Gastroesophageal sphincter (tissue), 4 donors: ENCODE measurements at regions not wholly inside any gene's neighbourhood (a gene's known extent, or its start where the extent isn't known, plus 50 kb on each side); places are given as distances from the start of the nearest gene placed in this dataset.

Source experiments
- ATAC-seq: fragments of 150-250 bp; one replicate; pipeline ENCODE4 v1.9.1; 2016; ENCODE audit warnings: mild to moderate bottlenecking, moderate library complexity
- H3K27ac ChIP-seq, 4 donors: fragments of 200-600 bp; sonication (generic) in 3 of 4; 1 replicate in 3 of 4; 2 replicates in 1 of 4; pipeline ENCODE4 v1.5.1; 2016 to 2019
- H3K27me3 ChIP-seq: fragments of 200-600 bp; sonication (generic); one replicate; pipeline ENCODE4 v1.5.1; 2019
- H3K36me3 ChIP-seq, 2 donors: fragments of 200-600 bp; sonication (generic); one replicate each; pipeline ENCODE4 v1.5.1; 2019; ENCODE audit warnings: control low read depth in 1 of 2
- H3K4me1 ChIP-seq, 3 donors: fragments of 200-600 bp; sonication (generic); 1 replicate in 2 of 3; 2 replicates in 1 of 3; pipeline ENCODE4 v1.5.1; 2016 to 2019; ENCODE audit warnings: control low read depth in 2 of 3
- H3K4me3 ChIP-seq, 2 donors: fragments of 200-600 bp; sonication (generic); one replicate each; pipeline ENCODE4 v1.5.1; 2019; ENCODE audit warnings: mild to moderate bottlenecking in 1 of 2, moderate library complexity in 1 of 2
- H3K9me3 ChIP-seq, 3 donors: fragments of 200-600 bp; sonication (generic); one replicate each; pipeline ENCODE4 v1.5.1; 2017 to 2019; ENCODE audit warnings: control low read depth in 2 of 3
- CTCF ChIP-seq, 4 experiments: fragments of 200-600 bp in 2 of 4; fragments of 450-650 bp in 2 of 4; sonication (generic) in 1 of 4; IDR thresholded peaks; one replicate each; pipeline ENCODE4 v1.5.1; 2017 to 2019; ENCODE audit warnings: antibody characterized with exemption in 4 of 4, mild to moderate bottlenecking in 2 of 4, moderate library complexity in 2 of 4
- EP300 ChIP-seq: sonication (generic); formaldehyde crosslinking; IDR thresholded peaks from one replicate; pipeline ENCODE4 v1.6.1; 2017; ENCODE audit warnings: antibody characterized with exemption, mild to moderate bottlenecking
- POLR2A ChIP-seq, 2 donors: fragments of 450-650 bp; IDR thresholded peaks; one replicate each; pipeline ENCODE4 v1.6.1; 2017; ENCODE audit warnings: antibody characterized with exemption in 2 of 2, mild to moderate bottlenecking in 2 of 2, moderate library complexity in 1 of 2
- POLR2AphosphoS5 ChIP-seq: sonication (generic); formaldehyde crosslinking; IDR thresholded peaks from one replicate; pipeline ENCODE4 v1.6.1; 2017; ENCODE audit warnings: antibody characterized with exemption
- WGBS, 2 donors: methylation state at CpG; one replicate each; pipeline ENCODE4 v1.1.5; 2018; ENCODE audit warnings: low coverage in 1 of 2; 5-methylcytosine and 5-hydroxymethylcytosine counted together

- Histone ChIP-seq H3K36me3 (no peaks in the 10 kb centered on the region), H3K4me3 (no peak overlapping the region), H3K27ac (no peak overlapping the region), H3K9me3 (no peaks in the 10 kb centered on the region), H3K27me3 (peaks cover 13% of the 10 kb centered on the region), H3K4me1 (peaks cover 0 to 11% (median 0%) of the 10 kb centered on the region in 3 donors)
- TF ChIP-seq POLR2AphosphoS5 (no peak), CTCF (IDR thresholded peaks at IDR 0.05) (no peak), POLR2A (IDR thresholded peaks at IDR 0.05) (no peak), EP300 (no peak)
- WGBS, 2 donors = 60 to 86% methylated on average over 1 of the region's 3 CpGs
- no peak for ATAC-seq
These were observed 100.4 kb upstream of the DAP start for GRCh38 chr5:10861423-10861790.

- ATAC-seq = no peak
- H3K27me3 ChIP-seq = peaks cover 13% of the 10 kb centered on the region
- TF ChIP-seq EP300 = no peak
- H3K27ac ChIP-seq = no peak overlapping the region
- H3K4me1 ChIP-seq = peaks cover 0 to 14% (median 0%) of the 10 kb centered on the region in 3 donors
- H3K9me3 ChIP-seq = no peaks in the 10 kb centered on the region
- 40 to 88% methylated on average over 1 to 3 of the region's 4 CpGs for WGBS, 2 donors
- no peak overlapping the region for H3K4me3 ChIP-seq
- no peaks in the 10 kb centered on the region for H3K36me3 ChIP-seq
These were observed 99.8 kb upstream of the DAP start for GRCh38 chr5:10860645-10861422.

GRCh38 chr5:10860196-10860543, 99.1 kb upstream of the DAP start:
- TF ChIP-seq POLR2A (IDR thresholded peaks at IDR 0.05) (no peak), EP300 (no peak), CTCF (IDR thresholded peaks at IDR 0.05) (no peak), POLR2AphosphoS5 (no peak)
- peaks cover 13% of the 10 kb centered on the region for H3K27me3 ChIP-seq
- WGBS, 2 donors = 84 to 89% methylated on average over 7 to 8 of the region's 9 CpGs
- no peak for ATAC-seq
- no peak overlapping the region for H3K4me3 ChIP-seq
- H3K27ac ChIP-seq = no peak overlapping the region
- peaks cover 0 to 14% (median 0%) of the 10 kb centered on the region in 3 donors for H3K4me1 ChIP-seq
- H3K9me3 ChIP-seq = no peaks in the 10 kb centered on the region
- H3K36me3 ChIP-seq = no peaks in the 10 kb centered on the region

DNA sequence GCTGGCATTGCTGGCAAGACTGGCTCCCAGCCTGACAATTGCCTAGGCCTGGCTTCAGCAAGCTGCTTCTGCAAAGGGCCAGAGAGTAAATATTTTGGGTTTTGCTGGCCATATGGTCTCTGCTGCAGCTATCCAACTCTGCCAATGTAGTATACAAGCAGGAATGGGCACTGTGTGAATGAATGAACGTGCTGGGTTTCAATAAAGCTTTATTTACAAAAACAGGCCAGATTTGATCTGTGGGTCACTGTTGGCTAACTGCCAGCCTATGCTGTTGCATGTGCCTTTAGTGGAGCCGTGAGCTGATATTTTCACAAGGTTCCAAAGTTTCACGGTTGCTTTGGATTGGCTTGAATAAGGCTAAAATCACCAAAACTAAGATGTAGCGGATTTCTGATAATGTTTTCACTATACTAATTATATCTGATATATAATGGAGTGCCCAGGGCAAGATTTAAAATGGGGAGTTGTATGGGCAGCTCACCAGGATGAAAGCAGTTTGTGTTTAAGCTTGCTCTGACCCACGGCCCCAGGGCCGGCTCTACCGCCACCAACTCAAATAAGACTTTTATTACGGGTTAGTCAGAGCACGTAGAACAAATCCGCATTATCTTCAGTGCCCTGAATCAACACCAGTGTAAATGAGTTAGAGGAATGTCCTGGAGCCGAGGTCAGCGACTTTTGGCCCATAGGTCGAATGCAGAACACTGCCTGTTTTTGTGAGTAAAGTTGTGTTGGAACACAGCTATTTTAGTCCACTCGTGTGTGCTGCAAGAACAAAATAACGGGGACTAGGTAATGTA, 98.6 kb upstream of the DAP start:
- ATAC-seq = no peak
- peaks cover 0 to 14% (median 0%) of the 10 kb centered on the region in 3 donors for H3K4me1 ChIP-seq

More for the DNA sequence above, 98.6 kb upstream of the DAP start:
- Histone ChIP-seq H3K4me3 (no peak overlapping the region), H3K36me3 (no peaks in the 10 kb centered on the region), H3K27me3 (peaks cover 13% of the 10 kb centered on the region), H3K9me3 (no peaks in the 10 kb centered on the region), H3K27ac (no peak overlapping the region)
- no peak for TF ChIP-seq CTCF (IDR thresholded peaks at IDR 0.05)
- no peak for TF ChIP-seq POLR2AphosphoS5
- TF ChIP-seq EP300 = no peak
- no peak for TF ChIP-seq POLR2A (IDR thresholded peaks at IDR 0.05)
- WGBS, 2 donors = 89 to 92% methylated on average over 9 to 15 of the region's 15 CpGs
